Activated CD8-positive, alpha-beta memory T cell treated with anti-CD3 and anti-CD28 coated beads for 36 hours (primary cell): ENCODE measurements at regions not wholly inside any gene's neighbourhood (a gene's known extent, or its start where the extent isn't known, plus 50 kb on each side); places are given as distances from the start of the nearest gene placed in this dataset.
"Not testable (repeated sequence)": the region's sequence is repeated elsewhere in the genome, so short reads cannot be mapped to it uniquely, and the experiment has no call there.

Experiments used
- CTCF ChIA-PET: fragments of 350-600 bp; sonication (Branson Sonifier 250); formaldehyde crosslinking; loops from one replicate; lab custom pipeline; 2021; ENCODE audit warnings: antibody characterized with exemption; lab: Charles Lee
- POLR2A ChIA-PET: fragments of 350-600 bp; sonication (Branson Sonifier 250); formaldehyde crosslinking; loops from one replicate; lab custom pipeline; 2021; ENCODE audit warnings: antibody characterized with exemption; lab: Charles Lee

DNA sequence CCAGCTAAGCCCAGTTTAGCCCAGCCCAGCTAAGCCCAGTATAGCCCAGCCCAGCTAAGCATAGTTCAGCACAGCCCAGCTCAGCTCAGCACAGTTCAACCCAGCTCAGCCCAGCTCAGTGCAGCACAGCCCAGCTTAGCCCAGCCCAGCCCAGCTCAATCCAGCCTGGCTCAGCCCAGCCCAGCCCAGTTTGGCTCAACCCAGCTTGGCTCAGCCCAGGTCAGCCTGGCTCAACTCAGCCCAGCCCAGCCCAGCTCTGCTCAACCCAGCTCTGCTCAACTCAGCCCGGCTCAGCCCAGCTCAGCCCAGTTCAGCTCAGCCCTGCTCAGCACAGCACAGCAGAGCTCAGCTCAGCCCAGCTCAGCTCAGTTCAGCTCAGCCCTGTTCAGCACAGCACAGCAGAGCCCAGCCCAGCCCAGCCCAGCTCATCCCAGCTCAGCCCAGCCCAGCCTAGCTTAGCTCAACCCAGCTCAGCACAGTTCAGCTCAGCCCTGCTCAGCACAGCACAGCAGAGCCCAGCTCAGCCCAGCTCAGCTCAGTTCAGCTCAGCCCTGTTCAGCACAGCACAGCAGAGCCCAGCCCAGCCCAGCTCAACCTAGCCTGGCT lies 330.9 kb downstream of the TMEM121 start:
- POLR2A ChIA-PET: no interaction called here
- CTCF ChIA-PET: no interaction called here

DNA sequence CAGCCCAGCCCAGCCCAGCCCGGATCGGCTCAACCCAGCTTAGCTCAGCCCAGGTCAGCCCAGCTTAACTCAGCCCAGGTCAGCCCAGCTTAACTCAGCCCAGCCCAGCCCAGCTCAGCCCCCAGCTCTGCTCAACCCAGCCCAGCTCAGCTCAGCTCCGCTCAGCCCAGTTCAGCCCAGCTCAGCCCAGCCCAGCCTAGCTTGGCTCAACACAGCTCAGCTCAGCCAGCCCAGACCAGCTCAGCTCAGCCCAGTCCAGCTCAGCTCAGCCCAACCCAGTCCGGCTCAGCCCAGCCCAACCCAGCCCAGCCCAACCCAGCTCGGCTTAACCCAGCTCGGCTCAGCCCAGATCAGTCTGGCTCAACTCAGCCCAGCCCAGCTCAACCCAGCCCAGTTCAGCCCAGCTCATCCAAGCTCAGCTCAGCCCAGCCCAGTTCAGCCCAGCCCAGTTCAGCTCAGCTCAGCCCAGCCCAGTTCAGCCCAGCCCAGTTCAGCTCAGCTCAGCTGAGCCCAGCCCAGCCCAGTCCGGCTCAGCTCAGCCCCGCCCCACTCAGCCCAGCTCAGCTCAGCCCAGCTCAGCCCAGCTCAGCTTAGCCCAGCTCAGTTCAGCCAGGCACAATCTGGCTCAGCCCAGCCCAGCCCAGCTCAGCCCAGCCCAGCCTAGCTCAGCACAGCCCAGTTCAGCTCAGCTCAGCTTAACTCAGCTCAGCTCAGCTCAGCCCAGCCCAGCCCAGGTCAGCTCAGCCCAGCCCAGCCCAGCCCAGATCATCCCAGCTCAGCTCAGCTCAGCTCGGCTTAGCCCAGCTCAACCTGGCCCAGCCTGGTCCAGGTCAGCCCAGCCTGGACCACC lies 331.7 kb downstream of the TMEM121 start:
- CTCF ChIA-PET: no interaction called here
- POLR2A ChIA-PET: no interaction called here

DNA sequence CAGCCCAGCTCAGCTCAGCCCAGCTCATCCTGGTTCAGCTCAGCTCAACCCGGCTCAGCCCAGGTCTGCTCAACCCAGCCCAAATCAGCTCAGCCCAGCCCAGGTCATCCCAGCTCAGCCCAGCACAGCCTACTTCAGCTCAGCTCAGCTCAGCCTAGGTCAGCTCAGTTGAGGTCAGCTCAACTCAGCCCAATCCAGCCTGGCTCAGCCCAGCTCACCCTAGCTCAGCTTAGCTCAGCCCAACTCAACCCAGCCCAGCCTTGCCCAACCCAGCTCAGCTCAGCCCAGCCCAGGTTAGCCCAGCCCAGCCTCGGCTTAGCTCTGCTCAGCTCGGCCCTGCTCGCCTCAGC lies 332.3 kb downstream of the TMEM121 start:
- POLR2A ChIA-PET: no interaction called here
- CTCF ChIA-PET: no interaction called here

DNA sequence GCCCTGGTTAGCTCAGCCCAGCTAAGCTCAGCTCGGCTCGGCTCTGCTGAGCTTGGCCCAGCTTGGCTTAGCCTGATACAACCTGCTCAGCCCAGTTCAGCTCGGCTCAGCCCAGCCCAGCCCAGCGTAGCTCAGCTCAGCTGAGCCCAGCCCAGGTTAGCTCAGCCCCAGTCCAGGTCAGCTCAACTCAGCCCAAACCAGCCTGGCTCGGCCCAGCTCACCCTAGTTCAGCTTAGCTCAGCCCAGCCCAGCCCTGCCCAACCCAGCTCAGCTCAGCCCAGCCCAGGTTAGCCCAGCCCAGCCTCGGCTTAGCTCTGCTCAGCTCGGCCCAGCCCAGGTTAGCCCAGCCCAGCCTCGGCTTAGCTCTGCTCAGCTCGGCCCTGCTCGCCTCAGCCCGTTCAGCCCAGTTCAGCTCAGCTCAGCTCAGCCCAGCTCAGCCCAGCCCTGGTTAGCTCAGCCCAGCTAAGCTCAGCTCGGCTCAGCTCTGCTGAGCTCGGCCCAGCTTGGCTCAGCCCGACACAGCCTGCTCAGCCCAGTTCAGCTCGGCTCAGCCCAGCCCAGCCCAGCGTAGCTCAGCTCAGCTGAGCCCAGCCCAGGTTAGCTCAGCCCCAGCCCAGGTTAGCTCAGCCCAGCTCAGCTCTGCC lies 332.8 kb downstream of the TMEM121 start:
- POLR2A ChIA-PET, CTCF ChIA-PET: not testable (repeated sequence)

DNA sequence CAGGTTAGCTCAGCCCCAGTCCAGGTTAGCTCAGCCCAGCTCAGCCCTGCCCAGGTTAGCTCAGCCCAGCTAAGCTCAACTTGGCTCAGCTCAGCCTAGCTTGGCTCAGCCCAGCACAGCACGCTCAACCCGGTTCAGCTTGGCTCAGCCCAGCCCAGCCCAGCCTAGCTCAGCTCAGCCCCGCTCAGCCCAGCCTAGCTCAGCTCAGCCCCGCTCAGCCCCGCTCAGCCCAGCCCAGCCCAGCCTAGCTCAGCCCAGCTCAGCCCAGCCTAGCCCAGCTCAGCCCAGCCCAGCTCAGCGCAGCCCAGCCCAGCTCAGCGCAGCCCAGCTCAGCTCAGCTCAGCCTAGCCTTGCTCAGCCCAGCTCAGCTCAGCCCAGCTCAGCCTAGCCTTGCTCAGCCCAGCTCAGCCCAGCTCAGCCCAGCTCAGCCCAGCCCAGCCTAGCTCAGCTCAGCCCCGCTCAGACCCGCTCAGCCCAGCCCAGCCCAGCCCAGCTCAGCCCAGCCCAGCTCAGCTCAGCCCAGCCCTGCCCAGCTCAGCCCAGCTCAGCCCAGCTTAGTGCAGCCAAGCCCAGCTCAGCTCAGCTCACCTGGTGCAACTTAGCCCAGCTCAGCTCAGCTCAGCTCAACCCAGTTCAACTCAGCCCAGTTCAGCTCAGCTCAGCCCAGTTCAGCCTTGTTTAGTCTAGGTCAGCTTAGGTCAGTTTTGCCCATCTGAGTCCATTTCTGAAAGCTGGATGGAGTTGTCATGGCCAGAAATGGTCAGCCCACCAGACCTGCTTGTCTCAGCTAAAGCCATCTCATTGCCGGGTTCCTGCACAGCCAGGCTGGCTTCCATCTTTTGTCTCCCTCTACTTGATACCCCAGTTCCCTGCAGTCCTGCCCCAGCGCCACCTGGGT lies 333.6 kb downstream of the TMEM121 start:
- POLR2A ChIA-PET: no interaction called here
- CTCF ChIA-PET: no interaction called here

DNA sequence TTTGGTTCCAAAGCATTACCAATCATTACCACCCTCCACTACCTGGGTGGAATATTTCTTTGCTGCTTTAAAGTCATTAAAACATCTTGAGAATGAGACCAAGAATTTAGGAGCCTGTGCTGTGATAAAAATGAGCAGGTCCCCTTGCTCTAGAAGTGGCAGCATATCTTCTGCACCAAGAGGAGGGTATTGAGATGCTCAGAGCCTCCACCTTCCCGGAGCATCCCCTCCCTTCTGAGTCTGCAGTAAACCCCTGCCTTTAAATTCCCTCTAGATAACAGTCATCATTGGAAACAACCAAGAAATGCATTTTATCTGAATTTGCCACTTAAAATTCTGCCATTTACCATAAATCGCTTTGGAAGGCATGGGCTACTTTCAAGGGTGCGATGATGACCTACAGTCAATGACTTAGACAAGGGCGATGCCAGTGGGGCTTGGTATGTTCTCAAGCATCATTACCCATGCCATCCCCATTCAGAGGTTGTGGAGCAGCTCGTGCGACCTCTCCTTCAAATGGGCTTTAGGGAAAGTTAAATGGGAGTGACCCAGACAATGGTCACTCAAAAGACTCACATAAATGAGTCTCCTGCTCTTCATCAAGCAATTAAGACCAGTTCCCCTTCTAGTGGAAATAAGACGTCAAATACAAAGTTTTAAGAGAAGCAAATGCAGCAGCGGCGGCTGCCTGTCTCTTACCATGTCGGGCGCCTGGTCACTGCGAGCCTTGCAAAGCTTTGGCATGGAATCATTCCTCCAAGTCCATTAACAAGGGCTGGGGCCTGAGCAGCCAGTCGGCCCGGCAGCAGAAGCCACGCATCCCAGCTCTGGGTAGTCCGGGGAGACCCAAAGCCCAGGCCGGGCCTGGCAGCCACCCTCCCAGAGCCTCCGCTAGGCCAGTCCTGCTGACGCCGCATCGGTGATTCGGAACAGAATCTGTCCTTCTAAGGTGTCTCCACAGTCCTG lies 334.5 kb downstream of the TMEM121 start:
- ChIA-PET CTCF (interaction anchor here (1.3 kb wide), 1 partner anchor 84 kb away, joined by 3 read pairs; no protein-coding TSS in a partner anchor), POLR2A (no interaction called here)

DNA sequence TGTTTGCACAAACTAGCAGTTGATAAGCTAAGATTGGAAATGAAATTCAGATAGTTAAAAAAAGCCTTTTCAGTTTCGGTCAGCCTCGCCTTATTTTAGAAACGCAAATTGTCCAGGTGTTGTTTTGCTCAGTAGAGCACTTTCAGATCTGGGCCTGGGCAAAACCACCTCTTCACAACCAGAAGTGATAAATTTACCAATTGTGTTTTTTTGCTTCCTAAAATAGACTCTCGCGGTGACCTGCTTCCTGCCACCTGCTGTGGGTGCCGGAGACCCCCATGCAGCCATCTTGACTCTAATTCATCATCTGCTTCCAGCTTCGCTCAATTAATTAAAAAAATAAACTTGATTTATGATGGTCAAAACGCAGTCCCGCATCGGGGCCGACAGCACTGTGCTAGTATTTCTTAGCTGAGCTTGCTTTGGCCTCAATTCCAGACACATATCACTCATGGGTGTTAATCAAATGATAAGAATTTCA lies 335.6 kb downstream of the TMEM121 start:
- ChIA-PET POLR2A (no interaction called here), CTCF (interaction anchor here (0.5 to 1.3 kb wide), 2 partner anchors 83 to 138 kb away, joined by 3 read pairs; no protein-coding TSS in a partner anchor)

DNA sequence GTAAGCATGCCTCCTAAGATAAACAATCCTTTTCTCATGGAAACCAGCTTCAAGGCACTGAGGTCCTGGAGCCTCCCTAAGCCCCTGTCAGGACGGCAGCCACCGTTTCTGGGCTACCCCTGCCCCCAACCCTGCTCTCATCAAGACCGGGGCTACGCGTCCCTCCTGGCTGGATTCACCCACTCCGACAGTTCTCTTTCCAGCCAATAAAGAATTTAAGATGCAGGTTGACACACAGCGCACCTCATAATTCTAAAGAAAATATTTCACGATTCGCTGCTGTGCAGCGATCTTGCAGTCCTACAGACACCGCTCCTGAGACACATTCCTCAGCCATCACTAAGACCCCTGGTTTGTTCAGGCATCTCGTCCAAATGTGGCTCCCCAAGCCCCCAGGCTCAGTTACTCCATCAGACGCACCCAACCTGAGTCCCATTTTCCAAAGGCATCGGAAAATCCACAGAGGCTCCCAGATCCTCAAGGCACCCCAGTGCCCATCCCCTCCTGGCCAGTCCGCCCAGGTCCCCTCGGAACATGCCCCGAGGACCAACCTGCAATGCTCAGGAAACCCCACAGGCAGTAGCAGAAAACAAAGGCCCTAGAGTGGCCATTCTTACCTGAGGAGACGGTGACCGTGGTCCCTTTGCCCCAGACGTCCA lies 336.3 kb downstream of the TMEM121 start:
- POLR2A ChIA-PET: no interaction called here

DNA sequence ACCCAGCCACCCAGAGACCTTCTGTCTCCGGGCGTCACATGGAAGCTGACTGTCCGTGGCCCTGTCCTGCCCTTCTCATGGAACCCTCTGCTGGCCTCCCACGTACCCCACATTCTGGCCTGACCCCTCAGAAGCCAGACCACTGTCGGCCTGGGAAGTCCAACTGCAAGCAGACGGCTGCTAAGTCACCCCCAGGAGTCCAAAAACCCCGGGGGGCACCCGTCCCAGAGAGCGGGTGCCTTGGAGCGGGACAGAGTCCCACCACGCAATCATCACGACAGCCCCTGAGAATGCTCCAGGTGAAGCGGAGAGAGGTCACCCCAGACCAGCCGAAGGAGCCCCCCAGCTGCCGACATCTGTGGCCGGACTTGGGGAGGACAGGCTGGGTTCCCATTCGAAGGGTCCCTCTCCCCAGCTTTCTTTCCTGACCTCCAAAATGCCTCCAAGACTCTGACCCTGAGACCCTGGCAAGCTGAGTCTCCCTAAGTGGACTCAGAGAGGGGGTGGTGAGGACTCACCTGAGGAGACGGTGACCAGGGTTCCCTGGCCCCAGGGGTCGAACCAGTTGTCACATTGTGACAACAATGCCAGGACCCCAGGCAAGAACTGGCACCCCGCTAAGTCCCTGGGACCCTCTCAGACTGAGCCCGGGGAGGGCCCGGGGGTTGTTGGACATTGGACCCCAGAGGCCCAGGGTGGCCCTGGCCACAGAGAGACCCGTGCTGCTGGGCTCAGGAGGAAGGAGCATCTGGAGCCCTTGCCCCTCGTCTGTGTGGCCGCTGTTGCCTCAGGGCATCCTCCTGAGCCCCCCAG lies 337.1 kb downstream of the TMEM121 start:
- ChIA-PET CTCF (no interaction called here), POLR2A (no interaction called here)

More for the DNA sequence above, 336.3 kb downstream of the TMEM121 start:
- CTCF ChIA-PET: interaction anchor here (0.5 to 1.3 kb wide), 2 partner anchors 82 to 137 kb away, joined by 3 read pairs; no protein-coding TSS in a partner anchor

DNA sequence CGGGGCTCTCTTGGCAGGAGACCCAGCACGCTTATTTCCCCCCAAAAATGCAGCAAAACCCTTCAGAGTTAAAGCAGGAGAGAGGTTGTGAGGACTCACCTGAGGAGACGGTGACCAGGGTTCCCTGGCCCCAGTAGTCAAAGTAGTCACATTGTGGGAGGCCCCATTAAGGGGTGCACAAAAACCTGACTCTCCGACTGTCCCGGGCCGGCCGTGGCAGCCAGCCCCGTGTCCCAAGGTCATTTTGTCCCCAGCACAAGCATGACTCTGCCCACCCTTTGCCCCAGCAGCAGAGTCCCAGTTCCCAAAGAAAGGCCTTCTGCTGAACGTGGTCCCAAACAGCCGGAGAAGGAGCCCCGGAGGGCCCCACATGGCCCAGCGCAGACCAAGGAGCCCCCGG lies 337.7 kb downstream of the TMEM121 start:
- ChIA-PET CTCF (no interaction called here), POLR2A (no interaction called here)

DNA sequence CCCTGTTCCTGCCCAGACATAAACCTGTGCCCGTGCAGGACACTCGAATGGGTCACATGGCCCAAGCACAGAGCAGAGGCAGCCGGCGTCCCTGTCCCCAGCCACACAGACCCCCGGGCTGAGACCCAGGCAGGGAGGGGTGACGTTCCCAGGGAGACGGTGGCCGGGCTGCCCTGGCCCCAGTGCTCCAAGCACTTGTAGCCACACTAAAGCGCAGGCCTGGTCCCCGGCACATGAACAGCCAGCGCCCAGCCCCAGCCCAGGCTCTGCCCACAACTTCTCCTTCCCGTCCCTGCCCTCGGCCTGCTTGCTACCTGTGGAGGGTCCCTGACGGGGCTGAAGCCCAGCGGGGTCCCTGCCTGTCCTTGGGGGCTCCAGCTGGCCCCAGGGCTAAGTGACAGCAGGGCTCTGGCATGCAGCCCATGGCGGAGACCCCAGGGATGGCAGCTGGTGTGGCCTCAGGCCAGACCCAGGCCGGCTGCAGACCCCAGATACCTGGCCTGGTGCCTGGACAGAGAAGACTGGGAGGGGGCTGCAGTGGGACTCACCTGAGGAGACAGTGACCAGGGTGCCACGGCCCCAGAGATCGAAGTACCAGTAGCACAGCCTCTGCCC lies 338.4 kb downstream of the TMEM121 start:
- CTCF ChIA-PET: no interaction called here
- POLR2A ChIA-PET: interaction anchor here (0.6 kb wide), 1 partner anchor 141 kb away, joined by 3 read pairs; no protein-coding TSS in a partner anchor

DNA sequence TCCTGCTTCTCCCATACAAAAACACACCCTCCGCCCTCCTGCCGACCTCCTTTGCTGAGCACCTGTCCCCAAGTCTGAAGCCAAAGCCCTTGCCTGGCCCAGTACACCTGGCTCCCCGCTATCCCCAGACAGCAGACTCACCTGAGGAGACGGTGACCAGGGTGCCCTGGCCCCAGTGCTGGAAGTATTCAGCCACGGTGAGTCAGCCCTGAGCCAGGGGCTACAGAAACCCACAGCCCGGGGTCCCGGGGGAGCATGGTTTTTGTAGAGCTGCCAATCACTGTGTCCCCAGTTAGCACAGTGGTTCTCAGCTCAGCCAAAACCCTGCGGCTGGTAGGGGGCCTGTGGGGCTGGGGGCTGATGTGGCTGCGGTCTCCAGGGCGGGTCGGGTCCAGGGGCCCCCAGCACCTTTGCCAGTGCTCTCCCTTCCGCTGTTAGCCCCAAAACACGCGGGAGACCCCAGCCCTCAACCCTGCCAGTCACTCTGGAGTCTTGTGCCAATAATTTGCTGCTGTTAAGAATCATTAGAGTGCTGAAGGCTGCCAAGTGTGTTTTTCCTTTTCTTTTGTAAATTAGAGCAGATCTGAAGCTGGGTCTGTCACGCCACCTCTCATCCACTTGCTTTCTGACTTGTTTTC lies 339.0 kb downstream of the TMEM121 start:
- CTCF ChIA-PET: no interaction called here
- POLR2A ChIA-PET: interaction anchor here (0.6 kb wide), 1 partner anchor 141 kb away, joined by 3 read pairs; no protein-coding TSS in a partner anchor

DNA sequence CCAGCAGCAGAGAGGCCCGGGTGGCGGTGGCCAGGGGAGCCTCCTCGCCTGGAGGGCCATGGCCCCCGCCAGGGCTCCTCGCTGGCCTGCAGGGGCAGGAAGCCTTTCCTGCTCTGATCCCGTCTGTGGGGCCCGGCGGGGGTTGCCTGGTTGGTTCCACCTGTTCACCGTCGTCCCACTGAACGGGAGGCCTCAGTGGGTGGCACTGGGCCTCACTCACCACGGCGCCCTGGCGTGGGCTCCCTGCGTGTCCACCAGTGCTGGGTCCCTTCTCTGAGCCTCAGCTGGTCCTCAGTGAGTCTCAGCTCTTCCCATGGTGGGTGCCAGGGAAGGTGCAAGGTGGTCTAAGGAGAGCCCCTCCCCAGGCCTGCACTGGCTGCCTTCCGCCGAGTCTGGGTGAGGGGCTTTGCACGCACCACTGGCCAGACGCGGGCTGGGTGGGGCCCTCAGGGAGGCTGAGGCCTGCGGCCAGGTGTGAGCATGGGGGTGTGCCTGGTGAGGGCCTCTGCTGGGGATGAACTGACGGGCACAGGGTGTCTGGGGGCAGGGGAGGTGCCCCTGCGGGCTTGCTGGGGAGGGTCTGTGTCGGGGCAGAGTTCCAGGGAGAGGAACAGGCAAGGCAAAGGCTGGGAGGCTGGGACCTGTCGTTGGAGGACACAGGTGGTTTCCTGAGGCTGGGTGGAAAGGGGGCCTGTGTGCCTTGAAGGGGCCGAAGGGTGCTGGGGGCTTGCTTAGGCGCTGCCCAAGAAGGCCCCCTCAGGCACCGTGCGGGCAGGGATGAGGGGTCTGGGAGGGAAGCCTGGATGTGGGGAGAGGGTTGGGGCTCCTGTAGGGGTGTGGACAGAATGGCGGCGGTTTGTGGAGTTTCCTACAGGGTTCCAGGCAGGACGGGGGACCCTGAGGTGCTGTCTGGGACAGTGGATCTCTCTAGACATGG lies 339.8 kb downstream of the TMEM121 start:
- ChIA-PET POLR2A (no interaction called here), CTCF (no interaction called here)

DNA sequence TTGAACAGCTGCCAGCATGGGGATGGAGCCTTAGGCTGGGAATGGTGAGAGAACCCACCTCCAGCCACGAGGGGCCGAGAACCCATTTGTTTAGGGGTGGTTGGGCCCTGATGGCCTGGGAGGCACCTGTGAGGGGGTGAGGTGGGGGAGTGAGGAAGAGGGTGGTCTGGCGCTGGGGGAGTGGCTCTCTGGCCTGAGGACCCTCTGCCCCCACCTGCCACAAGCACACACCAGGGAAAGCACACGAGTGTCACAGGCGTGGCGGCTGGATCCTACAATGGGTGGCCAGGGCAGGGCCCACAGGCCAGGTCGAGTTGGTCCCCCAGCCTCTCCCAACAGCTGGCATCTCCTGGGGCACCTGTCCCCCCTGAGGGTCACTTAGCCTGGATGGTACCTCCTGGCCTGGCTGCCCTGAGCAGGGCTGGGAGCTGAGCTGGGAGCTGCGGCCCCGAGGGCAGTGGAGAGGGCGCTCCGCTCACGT lies 340.5 kb downstream of the TMEM121 start:
- ChIA-PET POLR2A (no interaction called here), CTCF (no interaction called here)
